SU-DHL-6 (cell line): ENCODE measurements at regions not wholly inside any gene's neighbourhood (a gene's known extent, or its start where the extent isn't known, plus 50 kb on each side); places are given as distances from the start of the nearest gene placed in this dataset.

Source experiments
- H2AFZ ChIP-seq: fragments of 200-600 bp; sonication (generic); 2 replicates; pipeline ENCODE4 v1.6.1; 2014; ENCODE audit warnings: low read depth, mild to moderate bottlenecking, moderate library complexity, mixed read lengths, antibody characterized with exemption, low read length; ENCODE audit not compliant: severe bottlenecking
- H3F3A ChIP-seq: fragments of 200-600 bp; shearing (Covaris generic); 2 replicates; pipeline ENCODE4 v1.6.0; 2016; ENCODE audit warnings: antibody characterized with exemption, mild to moderate bottlenecking; ENCODE audit not compliant: insufficient read depth
- H3K27ac ChIP-seq: fragments of 200-600 bp; sonication (generic); 2 replicates; pipeline ENCODE4 v1.5.1; 2016; ENCODE audit warnings: low read depth, mild to moderate bottlenecking, low read length, moderate library complexity, mixed read lengths
- H3K27me3 ChIP-seq: fragments of 200-600 bp; sonication (generic), shearing (Covaris generic); 2 replicates; pipeline ENCODE4 v1.6.0; 2014; ENCODE audit warnings: mild to moderate bottlenecking, low read length
- H3K36me3 ChIP-seq: fragments of 200-600 bp; sonication (generic); 2 replicates; pipeline ENCODE4 v1.6.1; 2014; ENCODE audit warnings: mild to moderate bottlenecking, low read length, mixed read lengths
- H3K4me2 ChIP-seq: fragments of 300-600, 200-600 bp; shearing (Covaris generic), sonication (generic); 2 replicates; pipeline ENCODE4 v1.6.0; 2014; ENCODE audit warnings: low read length, low read depth, mild to moderate bottlenecking; ENCODE audit not compliant: poor library complexity, severe bottlenecking
- H3K4me3 ChIP-seq: fragments of 200-600 bp; sonication (generic); 2 replicates; pipeline ENCODE4 v1.5.1; 2014; ENCODE audit warnings: antibody characterized with exemption, low read length, mild to moderate bottlenecking, mixed read lengths; ENCODE audit not compliant: insufficient read depth, poor library complexity, severe bottlenecking
- H3K79me2 ChIP-seq: fragments of 200-600 bp; sonication (generic); 2 replicates; pipeline ENCODE4 v1.6.1; 2014; ENCODE audit warnings: mild to moderate bottlenecking, low read length, moderate library complexity; ENCODE audit not compliant: insufficient read depth
- H3K9ac ChIP-seq: fragments of 200-600 bp; sonication (generic); 2 replicates; pipeline ENCODE4 v1.7.0; 2014; ENCODE audit warnings: mild to moderate bottlenecking, low read length
- H3K9me2 ChIP-seq: fragments of 200-600 bp; sonication (generic); replicated peaks from 2 replicates; pipeline ENCODE4 v1.6.1; 2014; ENCODE audit warnings: low read length; ENCODE audit not compliant: insufficient read depth
- H3K9me3 ChIP-seq: fragments of 200-600 bp; sonication (generic); 2 replicates; pipeline ENCODE4 v1.6.1; 2014; ENCODE audit warnings: low read length, mixed read lengths; ENCODE audit not compliant: insufficient read depth
- H4K20me1 ChIP-seq: fragments of 200-600 bp; sonication (generic); 2 replicates; pipeline ENCODE4 v1.6.1; 2014; ENCODE audit warnings: low read depth, mild to moderate bottlenecking, antibody characterized with exemption, low read length, moderate library complexity, mixed read lengths
- EZH2phosphoT487 ChIP-seq: fragments of 200-600 bp; sonication (generic), shearing (Covaris generic); conservative IDR thresholded peaks from 2 replicates; pipeline ENCODE4 v1.6.1; 2018; ENCODE audit warnings: mild to moderate bottlenecking, antibody characterized with exemption, low read length, moderate library complexity, mixed read lengths
- TF ChIP-seq, protein P1 (sequence below): fragments of 200-600 bp; sonication (generic); IDR thresholded peaks from one replicate; pipeline ENCODE4 v1.5.1; 2017; ENCODE audit warnings: antibody characterized with exemption, mild to moderate bottlenecking, low read length, moderate library complexity; ENCODE audit not compliant: insufficient read depth, poor library complexity, severe bottlenecking

DNA sequence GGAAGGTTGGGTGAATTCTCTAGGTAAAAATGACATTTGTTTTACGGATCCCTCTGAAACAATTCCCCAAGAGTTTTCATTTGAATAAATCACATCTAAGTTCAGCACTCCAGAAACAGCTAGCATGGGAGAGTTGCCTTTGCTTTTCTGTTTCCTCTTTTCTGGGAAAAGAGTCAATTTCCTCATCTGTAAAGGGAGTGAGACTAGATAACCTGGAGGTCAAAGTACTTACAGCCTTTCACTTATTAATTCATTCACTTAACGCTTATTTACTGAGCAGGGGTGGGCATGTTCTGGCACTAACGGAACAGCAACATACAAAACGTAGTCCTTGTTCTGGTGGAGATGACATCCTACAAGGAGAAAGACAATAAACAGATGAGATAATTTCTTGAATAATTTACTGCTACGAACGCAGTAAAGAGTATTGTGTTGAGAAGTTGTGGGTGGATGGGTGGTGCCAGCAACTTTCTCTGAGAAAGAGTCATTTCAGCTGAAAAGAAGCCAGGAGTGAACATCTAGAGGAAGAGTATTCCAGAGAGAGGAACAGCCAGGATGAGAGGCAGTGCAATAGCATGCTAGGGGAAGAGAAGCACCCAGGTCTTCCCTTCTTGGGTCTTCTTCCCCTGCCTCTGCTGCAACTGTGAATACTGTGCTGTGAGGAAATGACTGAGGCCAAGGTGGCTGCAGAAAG, 335.6 kb downstream of the ZSWIM6 start:
- Histone ChIP-seq H2AFZ (no peak overlapping the region), H3K27me3 (no peaks in the 10 kb centered on the region), H3K36me3 (no peaks in the 10 kb centered on the region), H3K4me2 (no peak overlapping the region), H3K9me3 (no peaks in the 10 kb centered on the region), H3F3A (no peaks in the 10 kb centered on the region), H3K9me2 (no peaks in the 10 kb centered on the region), H4K20me1 (no peaks in the 10 kb centered on the region), H3K4me3 (no peak overlapping the region), H3K79me2 (no peaks in the 10 kb centered on the region), H3K27ac (no peak overlapping the region), H3K9ac (no peak overlapping the region)
- no peak for TF ChIP-seq EZH2phosphoT487
- TF ChIP-seq, protein P1, sequence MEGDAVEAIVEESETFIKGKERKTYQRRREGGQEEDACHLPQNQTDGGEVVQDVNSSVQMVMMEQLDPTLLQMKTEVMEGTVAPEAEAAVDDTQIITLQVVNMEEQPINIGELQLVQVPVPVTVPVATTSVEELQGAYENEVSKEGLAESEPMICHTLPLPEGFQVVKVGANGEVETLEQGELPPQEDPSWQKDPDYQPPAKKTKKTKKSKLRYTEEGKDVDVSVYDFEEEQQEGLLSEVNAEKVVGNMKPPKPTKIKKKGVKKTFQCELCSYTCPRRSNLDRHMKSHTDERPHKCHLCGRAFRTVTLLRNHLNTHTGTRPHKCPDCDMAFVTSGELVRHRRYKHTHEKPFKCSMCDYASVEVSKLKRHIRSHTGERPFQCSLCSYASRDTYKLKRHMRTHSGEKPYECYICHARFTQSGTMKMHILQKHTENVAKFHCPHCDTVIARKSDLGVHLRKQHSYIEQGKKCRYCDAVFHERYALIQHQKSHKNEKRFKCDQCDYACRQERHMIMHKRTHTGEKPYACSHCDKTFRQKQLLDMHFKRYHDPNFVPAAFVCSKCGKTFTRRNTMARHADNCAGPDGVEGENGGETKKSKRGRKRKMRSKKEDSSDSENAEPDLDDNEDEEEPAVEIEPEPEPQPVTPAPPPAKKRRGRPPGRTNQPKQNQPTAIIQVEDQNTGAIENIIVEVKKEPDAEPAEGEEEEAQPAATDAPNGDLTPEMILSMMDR, result no peak

- TF ChIP-seq, protein P1, result no peak
- no peak for TF ChIP-seq EZH2phosphoT487
- H3K27me3 ChIP-seq, result no peaks in the 10 kb centered on the region
- H3K27ac ChIP-seq, result no peak overlapping the region
- H3K79me2 ChIP-seq, result no peaks in the 10 kb centered on the region
- no peak overlapping the region for H2AFZ ChIP-seq
- no peaks in the 10 kb centered on the region for H3F3A ChIP-seq
- no peaks in the 10 kb centered on the region for H3K9me2 ChIP-seq
- no peak overlapping the region for H3K4me2 ChIP-seq
- no peaks in the 10 kb centered on the region for H4K20me1 ChIP-seq
- H3K36me3 ChIP-seq, result no peaks in the 10 kb centered on the region
- H3K9ac ChIP-seq, result no peak overlapping the region
- no peaks in the 10 kb centered on the region for H3K9me3 ChIP-seq
- H3K4me3 ChIP-seq, result no peak overlapping the region
Observed at GRCh38 chr5:61669531-61669930, 337.5 kb downstream of the ZSWIM6 start.

DNA sequence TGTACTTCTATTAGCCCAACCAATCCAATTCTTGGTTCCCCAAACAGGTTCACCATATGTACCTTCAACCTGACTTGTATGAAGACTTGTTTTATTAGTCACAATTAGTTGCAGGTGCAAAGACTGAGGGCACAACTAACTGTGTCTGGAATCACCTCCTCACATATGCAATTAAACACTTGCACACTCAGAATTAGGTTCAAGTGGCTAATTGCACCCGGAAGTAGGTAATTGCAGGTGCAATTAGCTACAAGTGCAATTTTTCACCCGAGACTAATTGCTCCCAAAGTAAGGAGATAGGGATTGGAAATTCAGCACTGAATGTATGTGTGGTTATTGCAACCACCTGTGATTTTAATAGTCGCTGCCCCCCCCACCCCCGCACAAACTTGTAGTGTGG, 338.9 kb downstream of the ZSWIM6 start:
- H3K9ac ChIP-seq, result no peak overlapping the region
- H4K20me1 ChIP-seq, result no peaks in the 10 kb centered on the region
- H3K9me3 ChIP-seq, result no peaks in the 10 kb centered on the region
- H3K4me3 ChIP-seq, result no peak overlapping the region
- no peaks in the 10 kb centered on the region for H3F3A ChIP-seq
- H3K36me3 ChIP-seq, result no peaks in the 10 kb centered on the region
- H3K27ac ChIP-seq, result no peak overlapping the region
- H3K79me2 ChIP-seq, result no peaks in the 10 kb centered on the region
- no peaks in the 10 kb centered on the region for H3K9me2 ChIP-seq
- no peak overlapping the region for H3K4me2 ChIP-seq
- TF ChIP-seq EZH2phosphoT487, result no peak
- TF ChIP-seq, protein P1, result no peak
- no peaks in the 10 kb centered on the region for H3K27me3 ChIP-seq
- no peak overlapping the region for H2AFZ ChIP-seq
